Muscle layer of colon (tissue), 2 donors: ENCODE measurements at regions not wholly inside any gene's neighbourhood (a gene's known extent, or its start where the extent isn't known, plus 50 kb on each side); places are given as distances from the start of the nearest gene placed in this dataset.
"Not testable (repeated sequence)": the region's sequence is repeated elsewhere in the genome, so short reads cannot be mapped to it uniquely, and the experiment has no call there.

Source experiments
- H3K27ac ChIP-seq: one replicate; pipeline ENCODE4 v1.7.0; 2013; ENCODE audit warnings: low read depth, mild to moderate bottlenecking, low read length, moderate library complexity
- H3K27me3 ChIP-seq, 2 donors: one replicate each; pipeline ENCODE4 v1.7.0; 2013; ENCODE audit warnings: low read length in 2 of 2, mild to moderate bottlenecking in 2 of 2; ENCODE audit not compliant: insufficient read depth in 2 of 2, control insufficient read depth in 1 of 2
- H3K36me3 ChIP-seq: one replicate; pipeline ENCODE4 v1.7.0; 2013; ENCODE audit warnings: mild to moderate bottlenecking, low read length; ENCODE audit not compliant: insufficient read depth
- H3K4me1 ChIP-seq: one replicate; pipeline ENCODE4 v1.7.0; 2013; ENCODE audit warnings: mild to moderate bottlenecking, low read length; ENCODE audit not compliant: insufficient read depth
- H3K4me3 ChIP-seq, 2 donors: one replicate each; pipeline ENCODE4 v1.7.0; 2013; ENCODE audit warnings: low read length in 2 of 2, low read depth in 1 of 2, mild to moderate bottlenecking in 1 of 2, moderate library complexity in 1 of 2
- H3K9ac ChIP-seq: one replicate; pipeline ENCODE4 v1.7.0; 2013; ENCODE audit warnings: low read length
- H3K9me3 ChIP-seq: one replicate; pipeline ENCODE4 v1.7.0; 2013; ENCODE audit warnings: mild to moderate bottlenecking, low read length
- donor health status: abdominal sarcoma.
- donor health status: Adenocarcinoma of cecum.

GRCh38 chr2:207423886-207424285, 105.9 kb upstream of the CREB1 start:
- Histone ChIP-seq H3K27me3 (no peaks in the 10 kb centered on the region), H3K4me1 (no peaks in the 10 kb centered on the region), H3K9ac (no peak overlapping the region)

GRCh38 chr2:207427986-207428385, 101.8 kb upstream of the CREB1 start:
- Histone ChIP-seq H3K27ac (no peak overlapping the region), H3K4me3 (no peak overlapping the region), H3K36me3 (no peaks in the 10 kb centered on the region), H3K9me3 (no peaks in the 10 kb centered on the region), H3K27me3 (no peaks in the 10 kb centered on the region), H3K9ac (no peak overlapping the region), H3K4me1 (no peaks in the 10 kb centered on the region)

More at GRCh38 chr2:207423886-207424285, 105.9 kb upstream of the CREB1 start:
- Histone ChIP-seq H3K9me3 (no peaks in the 10 kb centered on the region), H3K4me3 (no peak overlapping the region), H3K36me3 (no peaks in the 10 kb centered on the region), H3K27ac (no peak overlapping the region)

GRCh38 chr2:207428573-207428972, 101.2 kb upstream of the CREB1 start:
- Histone ChIP-seq H3K9ac (no peak overlapping the region), H3K36me3 (no peaks in the 10 kb centered on the region), H3K27ac (no peak overlapping the region), H3K9me3 (no peaks in the 10 kb centered on the region), H3K27me3 (no peaks in the 10 kb centered on the region), H3K4me1 (no peaks in the 10 kb centered on the region), H3K4me3 (no peak overlapping the region)

GRCh38 chr2:207432453-207432852, 97.3 kb upstream of the CREB1 start:
- H3K9me3 ChIP-seq, result no peaks in the 10 kb centered on the region
- no peaks in the 10 kb centered on the region for H3K27me3 ChIP-seq
- no peak overlapping the region for H3K9ac ChIP-seq
- H3K4me3 ChIP-seq, result no peak overlapping the region
- H3K4me1 ChIP-seq, result no peaks in the 10 kb centered on the region
- H3K27ac ChIP-seq, result no peak overlapping the region
- H3K36me3 ChIP-seq, result no peaks in the 10 kb centered on the region

GRCh38 chr2:207434306-207434705, 95.5 kb upstream of the CREB1 start:
- Histone ChIP-seq H3K27me3 (no peaks in the 10 kb centered on the region), H3K4me3 (no peak overlapping the region), H3K27ac (no peak overlapping the region), H3K36me3 (no peaks in the 10 kb centered on the region), H3K9ac (no peak overlapping the region), H3K9me3 (no peaks in the 10 kb centered on the region), H3K4me1 (no peaks in the 10 kb centered on the region)

- no peaks in the 10 kb centered on the region for H3K9me3 ChIP-seq
- H3K27ac ChIP-seq, result no peak overlapping the region
- no peaks in the 10 kb centered on the region for H3K4me1 ChIP-seq
- H3K4me3 ChIP-seq, result no peak overlapping the region
- H3K27me3 ChIP-seq, result no peaks in the 10 kb centered on the region
- H3K9ac ChIP-seq, result no peak overlapping the region
- H3K36me3 ChIP-seq, result no peaks in the 10 kb centered on the region
These were observed 94.8 kb upstream of the CREB1 start for GRCh38 chr2:207434899-207435465.

GRCh38 chr2:207437136-207437523, 92.6 kb upstream of the CREB1 start:
- Histone ChIP-seq H3K4me1 (no peaks in the 10 kb centered on the region), H3K27me3 (no peaks in the 10 kb centered on the region), H3K36me3 (no peaks in the 10 kb centered on the region), H3K27ac (no peak overlapping the region), H3K4me3 (no peak overlapping the region), H3K9me3 (no peaks in the 10 kb centered on the region), H3K9ac (no peak overlapping the region)

GRCh38 chr2:207437524-207438143, 92.1 kb upstream of the CREB1 start:
- Histone ChIP-seq H3K27ac (no peak overlapping the region), H3K9me3 (no peaks in the 10 kb centered on the region), H3K36me3 (no peaks in the 10 kb centered on the region), H3K4me1 (no peaks in the 10 kb centered on the region), H3K27me3 (no peaks in the 10 kb centered on the region), H3K9ac (no peak overlapping the region), H3K4me3 (no peak overlapping the region)

GRCh38 chr2:207438414-207439126, 91.2 kb upstream of the CREB1 start:
- H3K27me3 ChIP-seq, result no peaks in the 10 kb centered on the region
- no peaks in the 10 kb centered on the region for H3K9me3 ChIP-seq
- no peak overlapping the region for H3K9ac ChIP-seq
- H3K4me3 ChIP-seq, result no peak overlapping the region
- no peaks in the 10 kb centered on the region for H3K36me3 ChIP-seq
- H3K4me1 ChIP-seq, result no peaks in the 10 kb centered on the region
- H3K27ac ChIP-seq, result no peak overlapping the region

GRCh38 chr2:207439881-207440280, 89.9 kb upstream of the CREB1 start:
- H3K4me3 ChIP-seq, H3K4me1 ChIP-seq: not testable (repeated sequence)

GRCh38 chr2:207444756-207445155, 85.0 kb upstream of the CREB1 start:
- H3K27ac ChIP-seq, result no peak overlapping the region
- H3K4me1 ChIP-seq, result no peaks in the 10 kb centered on the region
- no peak overlapping the region for H3K9ac ChIP-seq
- H3K9me3 ChIP-seq, result no peaks in the 10 kb centered on the region
- H3K4me3 ChIP-seq, result no peak overlapping the region
- no peaks in the 10 kb centered on the region for H3K27me3 ChIP-seq
- H3K36me3 ChIP-seq, result no peaks in the 10 kb centered on the region

More at GRCh38 chr2:207439881-207440280, 89.9 kb upstream of the CREB1 start:
- not testable (repeated sequence) for H3K36me3 ChIP-seq, H3K9ac ChIP-seq, H3K27me3 ChIP-seq, H3K27ac ChIP-seq, H3K9me3 ChIP-seq

GRCh38 chr2:207446653-207447052, 83.1 kb upstream of the CREB1 start:
- Histone ChIP-seq H3K27ac (no peak overlapping the region), H3K4me3 (no peak overlapping the region), H3K9ac (no peak overlapping the region), H3K27me3 (no peaks in the 10 kb centered on the region), H3K9me3 (no peaks in the 10 kb centered on the region), H3K36me3 (no peaks in the 10 kb centered on the region), H3K4me1 (no peaks in the 10 kb centered on the region)
